ENCODE measurements at regions not wholly inside any gene's neighbourhood (a gene's known extent, or its start where the extent isn't known, plus 50 kb on each side); places are given as distances from the start of the nearest gene placed in this dataset.

- Histone ChIP-seq H3K9me2 (replicated peaks; ENCODE audit: insufficient read depth) (no peaks in the 10 kb centered on the region), H3K4me3 (no peak overlapping the region), H3K36me3 (replicated peaks; ENCODE audit: insufficient read depth, low read depth) (no peaks in the 10 kb centered on the region), H4K20me1 (ENCODE audit: insufficient read depth, poor library complexity, severe bottlenecking) (no peaks in the 10 kb centered on the region), H2AFZ (no peak overlapping the region), H3K4me1 (ENCODE audit: insufficient read depth) (no peaks in the 10 kb centered on the region), H3K4me2 (no peak overlapping the region), H3K79me2 (no peaks in the 10 kb centered on the region), H3K27me3 (no peaks in the 10 kb centered on the region), H3K27ac (no peak overlapping the region), H3K9me3 (ENCODE audit: low read depth) (no peaks in the 10 kb centered on the region)
- TF ChIP-seq EZH2phosphoT487 (IDR thresholded peaks at IDR 0.05; ENCODE audit: low read depth, severe bottlenecking, unreplicated experiment) (no peak), CTCF (IDR thresholded peaks at IDR 0.05; ENCODE audit: poor library complexity) (no peak), EZH2 (IDR thresholded peaks at IDR 0.05; ENCODE audit: borderline replicate concordance) (no peak)
- DNase-seq (ENCODE audit: low spot score) = no peak
- WGBS (ENCODE audit: low lambda C conversion rate, missing lambda C conversion rate) = 72% methylated on average over 2 of the region's 2 CpGs
Measured at GRCh38 chr20:39674842-39675241, 712.7 kb downstream of the DHX35 start.

GRCh38 chr20:39670988-39671387, 708.8 kb downstream of the DHX35 start:
- no peaks in the 10 kb centered on the region for H3K4me1 ChIP-seq (ENCODE audit: insufficient read depth)
- no peak overlapping the region for H2AFZ ChIP-seq
- no peaks in the 10 kb centered on the region for H3K9me3 ChIP-seq (ENCODE audit: low read depth)
- H3K9me2 ChIP-seq (replicated peaks; ENCODE audit: insufficient read depth) = no peaks in the 10 kb centered on the region
- WGBS (ENCODE audit: low lambda C conversion rate, missing lambda C conversion rate) = 79% methylated on average over 2 of the region's 2 CpGs
- no peak overlapping the region for H3K4me2 ChIP-seq
- no peaks in the 10 kb centered on the region for H3K36me3 ChIP-seq (replicated peaks; ENCODE audit: insufficient read depth, low read depth)
- H3K27ac ChIP-seq = no peak overlapping the region
- H4K20me1 ChIP-seq (ENCODE audit: insufficient read depth, poor library complexity, severe bottlenecking) = no peaks in the 10 kb centered on the region
- H3K79me2 ChIP-seq = no peaks in the 10 kb centered on the region
- DNase-seq (ENCODE audit: low spot score) = no peak
- no peak for TF ChIP-seq EZH2phosphoT487 (IDR thresholded peaks at IDR 0.05; ENCODE audit: low read depth, severe bottlenecking, unreplicated experiment)
- TF ChIP-seq CTCF (IDR thresholded peaks at IDR 0.05; ENCODE audit: poor library complexity) = no peak
- no peak for TF ChIP-seq EZH2 (IDR thresholded peaks at IDR 0.05; ENCODE audit: borderline replicate concordance)
- H3K27me3 ChIP-seq = no peaks in the 10 kb centered on the region
- H3K4me3 ChIP-seq = no peak overlapping the region

GRCh38 chr20:39669659-39670058, 707.5 kb downstream of the DHX35 start:
- H4K20me1 ChIP-seq (ENCODE audit: insufficient read depth, poor library complexity, severe bottlenecking) = no peaks in the 10 kb centered on the region
- H3K27ac ChIP-seq = no peak overlapping the region
- no peaks in the 10 kb centered on the region for H3K9me3 ChIP-seq (ENCODE audit: low read depth)
- no peak for DNase-seq (ENCODE audit: low spot score)
- no peak overlapping the region for H3K4me2 ChIP-seq
- no peak for TF ChIP-seq EZH2phosphoT487 (IDR thresholded peaks at IDR 0.05; ENCODE audit: low read depth, severe bottlenecking, unreplicated experiment)
- TF ChIP-seq CTCF (IDR thresholded peaks at IDR 0.05; ENCODE audit: poor library complexity) = no peak
- no peak for TF ChIP-seq EZH2 (IDR thresholded peaks at IDR 0.05; ENCODE audit: borderline replicate concordance)
- 54% methylated on average over 2 of the region's 2 CpGs for WGBS (ENCODE audit: low lambda C conversion rate, missing lambda C conversion rate)
- H3K79me2 ChIP-seq = no peaks in the 10 kb centered on the region
- no peak overlapping the region for H2AFZ ChIP-seq
- H3K9me2 ChIP-seq (replicated peaks; ENCODE audit: insufficient read depth) = no peaks in the 10 kb centered on the region
- no peak overlapping the region for H3K4me3 ChIP-seq
- no peaks in the 10 kb centered on the region for H3K27me3 ChIP-seq
- H3K36me3 ChIP-seq (replicated peaks; ENCODE audit: insufficient read depth, low read depth) = no peaks in the 10 kb centered on the region
- no peaks in the 10 kb centered on the region for H3K4me1 ChIP-seq (ENCODE audit: insufficient read depth)

GRCh38 chr20:39668038-39668437, 705.9 kb downstream of the DHX35 start:
- TF ChIP-seq EZH2phosphoT487 (IDR thresholded peaks at IDR 0.05; ENCODE audit: low read depth, severe bottlenecking, unreplicated experiment) = no peak
- TF ChIP-seq EZH2 (IDR thresholded peaks at IDR 0.05; ENCODE audit: borderline replicate concordance) = no peak
- no peak for TF ChIP-seq CTCF (IDR thresholded peaks at IDR 0.05; ENCODE audit: poor library complexity)
- no peaks in the 10 kb centered on the region for H3K27me3 ChIP-seq
- H3K9me2 ChIP-seq (replicated peaks; ENCODE audit: insufficient read depth) = no peaks in the 10 kb centered on the region
- H2AFZ ChIP-seq = no peak overlapping the region
- no peak overlapping the region for H3K4me2 ChIP-seq
- H3K79me2 ChIP-seq = no peaks in the 10 kb centered on the region
- H3K4me1 ChIP-seq (ENCODE audit: insufficient read depth) = no peaks in the 10 kb centered on the region
- H3K4me3 ChIP-seq = no peak overlapping the region
- H3K9me3 ChIP-seq (ENCODE audit: low read depth) = no peaks in the 10 kb centered on the region
- WGBS (ENCODE audit: low lambda C conversion rate, missing lambda C conversion rate) = 85% methylated on average over 3 of the region's 3 CpGs
- no peak for DNase-seq (ENCODE audit: low spot score)
- H4K20me1 ChIP-seq (ENCODE audit: insufficient read depth, poor library complexity, severe bottlenecking) = no peaks in the 10 kb centered on the region
- H3K36me3 ChIP-seq (replicated peaks; ENCODE audit: insufficient read depth, low read depth) = no peaks in the 10 kb centered on the region
- H3K27ac ChIP-seq = no peak overlapping the region
